GM21390 (cell line): ENCODE measurements at regions not wholly inside any gene's neighbourhood (a gene's known extent, or its start where the extent isn't known, plus 50 kb on each side); places are given as distances from the start of the nearest gene placed in this dataset.
"Not testable (repeated sequence)": the region's sequence is repeated elsewhere in the genome, so short reads cannot be mapped to it uniquely, and the experiment has no call there.

Source experiments
- ATAC-seq: cut with Tn5 transposase; IDR thresholded peaks from one replicate; pipeline ENCODE4 v1.9.1; 2021; ENCODE audit not compliant: unreplicated experiment

GRCh38 chr15:92705764-92706163, 50.2 kb upstream of the FAM174B start:
- no peak for ATAC-seq

GRCh38 chr15:92706201-92706600, 50.6 kb upstream of the FAM174B start:
- no peak for ATAC-seq

GRCh38 chr15:92707880-92708551, 52.4 kb upstream of the FAM174B start:
- no peak for ATAC-seq

GRCh38 chr15:92708635-92709034, 53.1 kb upstream of the FAM174B start:
- ATAC-seq = no peak

- no peak for ATAC-seq
These were observed 53.7 kb upstream of the FAM174B start for GRCh38 chr15:92709110-92709790.

- ATAC-seq = no peak
These were observed 55.9 kb upstream of the FAM174B start for GRCh38 chr15:92711457-92711831.

- peak; percentile 29 for ATAC-seq
These were observed 58.5 kb upstream of the FAM174B start for GRCh38 chr15:92714077-92714476.

GRCh38 chr15:92714477-92715401, 59.2 kb upstream of the FAM174B start:
- ATAC-seq = peak; percentile 90

- ATAC-seq = no peak
These were observed 60.2 kb upstream of the FAM174B start for GRCh38 chr15:92715758-92716157.

GRCh38 chr15:92719021-92719420, 63.4 kb upstream of the FAM174B start:
- no peak for ATAC-seq

- no peak for ATAC-seq
These were observed 68.6 kb upstream of the FAM174B start for GRCh38 chr15:92724144-92724543.

- no peak for ATAC-seq
These were observed 69.6 kb upstream of the FAM174B start for GRCh38 chr15:92725171-92725570.

- no peak for ATAC-seq
These were observed 72.7 kb upstream of the FAM174B start for GRCh38 chr15:92728266-92728665.

GRCh38 chr15:92733090-92733933, 77.7 kb upstream of the FAM174B start:
- no peak for ATAC-seq

GRCh38 chr15:92733934-92734521, 78.5 kb upstream of the FAM174B start:
- no peak for ATAC-seq

- ATAC-seq = not testable (repeated sequence)
These were observed 83.7 kb upstream of the FAM174B start for GRCh38 chr15:92739246-92739645.

GRCh38 chr15:92745845-92746271, 90.3 kb upstream of the FAM174B start:
- ATAC-seq = no peak

- no peak for ATAC-seq
These were observed 91.5 kb upstream of the FAM174B start for GRCh38 chr15:92747047-92747446.

GRCh38 chr15:92749216-92749615, 93.6 kb upstream of the FAM174B start:
- no peak for ATAC-seq

GRCh38 chr15:92749946-92750345, 94.4 kb upstream of the FAM174B start:
- ATAC-seq = no peak
